HepG2 (cell line): ENCODE measurements at regions not wholly inside any gene's neighbourhood (a gene's known extent, or its start where the extent isn't known, plus 50 kb on each side); places are given as distances from the start of the nearest gene placed in this dataset.

Experiments
- ARNTL ChIP-seq: sonication (generic); formaldehyde crosslinking; IDR thresholded peaks from 2 replicates; pipeline ENCODE4 v1.4.0; 2020; ENCODE audit warnings: mild to moderate bottlenecking, missing genetic modification reagents
- FIP1L1 ChIP-seq: fragments of 200-400 bp; formaldehyde crosslinking; IDR thresholded peaks from 2 replicates; pipeline ENCODE4 v1.6.1; 2018; ENCODE audit warnings: low read depth, mild to moderate bottlenecking, low read length, moderate library complexity, borderline replicate concordance; ENCODE audit not compliant: insufficient read depth
- NFIB ChIP-seq: sonication (generic); formaldehyde crosslinking; IDR thresholded peaks from 2 replicates; pipeline ENCODE4 v1.9.0; 2021; ENCODE audit warnings: missing genetic modification reagents, mild to moderate bottlenecking, borderline replicate concordance
- ZNF20 ChIP-seq: sonication (generic); formaldehyde crosslinking; IDR thresholded peaks from 2 replicates; pipeline ENCODE4 v1.4.0; 2020; ENCODE audit warnings: mild to moderate bottlenecking, moderate library complexity, missing genetic modification reagents
- ZNF615 ChIP-seq: sonication (generic); formaldehyde crosslinking; IDR thresholded peaks from 2 replicates; pipeline ENCODE4 v1.5.0; 2020; ENCODE audit warnings: mild to moderate bottlenecking, missing genetic modification reagents, borderline replicate concordance
- ZNF772 ChIP-seq: sonication (generic); formaldehyde crosslinking; IDR thresholded peaks from 2 replicates; pipeline ENCODE4 v1.5.0; 2020; ENCODE audit warnings: mild to moderate bottlenecking, missing genetic modification reagents
- ZNF781 ChIP-seq: sonication (generic); formaldehyde crosslinking; IDR thresholded peaks from 2 replicates; pipeline ENCODE4 v1.5.1; 2020; ENCODE audit warnings: borderline replicate concordance, mild to moderate bottlenecking, missing genetic modification reagents; ENCODE audit errors: not compliant biosample characterization
- ZSCAN25 ChIP-seq: sonication (generic); formaldehyde crosslinking; IDR thresholded peaks from 2 replicates; pipeline ENCODE4 v1.8.0; 2022; ENCODE audit warnings: mild to moderate bottlenecking, missing genetic modification reagents
- TF ChIP-seq, protein P1 (sequence below): sonication (generic); formaldehyde crosslinking; IDR thresholded peaks from 2 replicates; pipeline ENCODE4 v1.5.1; 2020; ENCODE audit warnings: mild to moderate bottlenecking, missing genetic modification reagents, moderate library complexity
- TF ChIP-seq, protein P2 (sequence below): IDR thresholded peaks from 2 replicates; pipeline ENCODE4 v1.6.1; 2012; ENCODE audit warnings: inconsistent platforms
- TF ChIP-seq, protein P3 (sequence below): IDR thresholded peaks from 2 replicates; pipeline ENCODE4 v1.6.1; 2016; ENCODE audit warnings: missing compliant biosample characterization, missing genetic modification reagents, borderline replicate concordance
- TF ChIP-seq, protein P4 (sequence below): sonication (generic); formaldehyde crosslinking; IDR thresholded peaks from 2 replicates; pipeline ENCODE4 v1.4.0; 2020; ENCODE audit warnings: mild to moderate bottlenecking, missing genetic modification reagents
- TF ChIP-seq, protein P5 (sequence below), 2 experiments: IDR thresholded peaks; 2 replicates each; pipeline ENCODE4 v1.6.1; 2011 to 2012; ENCODE audit warnings: low read length in 2 of 2, borderline replicate concordance in 1 of 2, low read depth in 1 of 2, mild to moderate bottlenecking in 1 of 2, moderate library complexity in 1 of 2
- TF ChIP-seq, protein P6 (sequence below): sonication (generic); formaldehyde crosslinking; IDR thresholded peaks from 2 replicates; pipeline ENCODE4 v1.5.0; 2020; ENCODE audit warnings: missing genetic modification reagents, mild to moderate bottlenecking, borderline replicate concordance
- TF ChIP-seq, protein P7 (sequence below): sonication (generic); formaldehyde crosslinking; IDR thresholded peaks from 2 replicates; pipeline ENCODE4 v1.4.0; 2020; ENCODE audit warnings: mild to moderate bottlenecking, missing genetic modification reagents
- TF ChIP-seq, protein P8 (sequence below): sonication (generic); formaldehyde crosslinking; IDR thresholded peaks from 2 replicates; pipeline ENCODE4 v1.9.0; 2021; ENCODE audit warnings: missing genetic modification reagents, borderline replicate concordance

DNA sequence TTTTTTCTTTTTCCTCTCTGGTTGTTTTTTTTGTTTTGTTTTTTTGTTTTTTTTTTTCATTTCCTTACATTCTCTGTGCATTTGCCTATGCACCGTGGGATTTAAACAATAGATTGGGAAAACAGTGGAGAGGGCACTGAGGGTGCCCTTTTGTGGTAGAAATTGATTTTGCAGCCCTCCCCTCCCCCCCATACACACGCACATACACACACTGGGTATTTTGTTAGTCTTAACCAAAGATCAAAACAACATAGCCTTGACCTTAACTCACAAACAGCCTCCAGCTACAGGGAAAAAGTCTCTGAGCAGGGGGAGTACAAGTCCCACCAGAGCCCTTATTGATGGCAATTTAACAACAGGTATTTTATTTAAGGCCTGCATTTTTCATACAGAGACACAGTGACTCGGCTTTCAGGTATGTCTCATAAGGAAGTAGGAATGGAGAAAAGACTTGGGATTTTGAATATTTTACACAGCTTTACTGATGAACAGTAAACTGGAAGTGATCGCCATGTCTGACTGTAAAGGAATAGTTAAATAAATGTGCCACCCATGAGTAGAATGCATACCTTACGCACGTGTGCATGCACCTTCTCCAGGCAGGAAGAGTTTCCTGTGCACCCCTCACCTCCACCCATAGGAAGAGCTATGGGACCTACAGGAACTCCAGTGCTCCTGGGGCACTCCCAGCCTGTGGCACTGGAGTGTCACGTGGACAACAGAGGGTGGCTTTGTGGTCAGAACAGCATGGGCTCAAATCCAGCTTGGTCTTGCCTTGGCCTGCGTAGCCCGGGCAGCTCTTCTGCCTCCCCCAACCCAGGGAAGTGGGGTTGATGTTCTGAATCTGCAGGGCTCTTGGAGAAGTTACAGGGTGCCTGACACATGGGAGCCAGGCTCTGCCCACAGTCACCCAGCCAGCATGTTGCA is 266.4 kb downstream of the ANAPC1 start (continued):
- TF ChIP-seq, protein P1, sequence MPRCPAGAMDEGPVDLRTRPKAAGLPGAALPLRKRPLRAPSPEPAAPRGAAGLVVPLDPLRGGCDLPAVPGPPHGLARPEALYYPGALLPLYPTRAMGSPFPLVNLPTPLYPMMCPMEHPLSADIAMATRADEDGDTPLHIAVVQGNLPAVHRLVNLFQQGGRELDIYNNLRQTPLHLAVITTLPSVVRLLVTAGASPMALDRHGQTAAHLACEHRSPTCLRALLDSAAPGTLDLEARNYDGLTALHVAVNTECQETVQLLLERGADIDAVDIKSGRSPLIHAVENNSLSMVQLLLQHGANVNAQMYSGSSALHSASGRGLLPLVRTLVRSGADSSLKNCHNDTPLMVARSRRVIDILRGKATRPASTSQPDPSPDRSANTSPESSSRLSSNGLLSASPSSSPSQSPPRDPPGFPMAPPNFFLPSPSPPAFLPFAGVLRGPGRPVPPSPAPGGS = peak; percentile 4; the same call in 1 of the 2 replicates
- TF ChIP-seq, protein P2, sequence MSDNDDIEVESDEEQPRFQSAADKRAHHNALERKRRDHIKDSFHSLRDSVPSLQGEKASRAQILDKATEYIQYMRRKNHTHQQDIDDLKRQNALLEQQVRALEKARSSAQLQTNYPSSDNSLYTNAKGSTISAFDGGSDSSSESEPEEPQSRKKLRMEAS = peak; percentile 71; the same call in 1 of the 2 replicates
- TF ChIP-seq ARNTL (CRISPR knock-in tag) (peak; percentile 15; the same call in 1 of the 2 replicates), FIP1L1 (no peak), NFIB (no peak), ZSCAN25 (no peak; the same call in 1 of the 2 replicates), ZNF772 (CRISPR knock-in tag) (no peak), ZNF20 (CRISPR knock-in tag) (no peak), ZNF615 (no peak), ZNF781 (no peak)
- TF ChIP-seq, protein P3, sequence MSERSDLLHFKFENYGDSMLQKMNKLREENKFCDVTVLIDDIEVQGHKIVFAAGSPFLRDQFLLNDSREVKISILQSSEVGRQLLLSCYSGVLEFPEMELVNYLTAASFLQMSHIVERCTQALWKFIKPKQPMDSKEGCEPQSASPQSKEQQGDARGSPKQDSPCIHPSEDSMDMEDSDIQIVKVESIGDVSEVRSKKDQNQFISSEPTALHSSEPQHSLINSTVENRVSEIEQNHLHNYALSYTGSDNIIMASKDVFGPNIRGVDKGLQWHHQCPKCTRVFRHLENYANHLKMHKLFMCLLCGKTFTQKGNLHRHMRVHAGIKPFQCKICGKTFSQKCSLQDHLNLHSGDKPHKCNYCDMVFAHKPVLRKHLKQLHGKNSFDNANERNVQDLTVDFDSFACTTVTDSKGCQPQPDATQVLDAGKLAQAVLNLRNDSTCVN (CRISPR knock-in tag) = peak; percentile 92; the same call in 1 of the 2 replicates
- TF ChIP-seq, protein P4, sequence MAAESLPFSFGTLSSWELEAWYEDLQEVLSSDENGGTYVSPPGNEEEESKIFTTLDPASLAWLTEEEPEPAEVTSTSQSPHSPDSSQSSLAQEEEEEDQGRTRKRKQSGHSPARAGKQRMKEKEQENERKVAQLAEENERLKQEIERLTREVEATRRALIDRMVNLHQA (CRISPR knock-in tag) = no peak
- TF ChIP-seq, protein P5, sequence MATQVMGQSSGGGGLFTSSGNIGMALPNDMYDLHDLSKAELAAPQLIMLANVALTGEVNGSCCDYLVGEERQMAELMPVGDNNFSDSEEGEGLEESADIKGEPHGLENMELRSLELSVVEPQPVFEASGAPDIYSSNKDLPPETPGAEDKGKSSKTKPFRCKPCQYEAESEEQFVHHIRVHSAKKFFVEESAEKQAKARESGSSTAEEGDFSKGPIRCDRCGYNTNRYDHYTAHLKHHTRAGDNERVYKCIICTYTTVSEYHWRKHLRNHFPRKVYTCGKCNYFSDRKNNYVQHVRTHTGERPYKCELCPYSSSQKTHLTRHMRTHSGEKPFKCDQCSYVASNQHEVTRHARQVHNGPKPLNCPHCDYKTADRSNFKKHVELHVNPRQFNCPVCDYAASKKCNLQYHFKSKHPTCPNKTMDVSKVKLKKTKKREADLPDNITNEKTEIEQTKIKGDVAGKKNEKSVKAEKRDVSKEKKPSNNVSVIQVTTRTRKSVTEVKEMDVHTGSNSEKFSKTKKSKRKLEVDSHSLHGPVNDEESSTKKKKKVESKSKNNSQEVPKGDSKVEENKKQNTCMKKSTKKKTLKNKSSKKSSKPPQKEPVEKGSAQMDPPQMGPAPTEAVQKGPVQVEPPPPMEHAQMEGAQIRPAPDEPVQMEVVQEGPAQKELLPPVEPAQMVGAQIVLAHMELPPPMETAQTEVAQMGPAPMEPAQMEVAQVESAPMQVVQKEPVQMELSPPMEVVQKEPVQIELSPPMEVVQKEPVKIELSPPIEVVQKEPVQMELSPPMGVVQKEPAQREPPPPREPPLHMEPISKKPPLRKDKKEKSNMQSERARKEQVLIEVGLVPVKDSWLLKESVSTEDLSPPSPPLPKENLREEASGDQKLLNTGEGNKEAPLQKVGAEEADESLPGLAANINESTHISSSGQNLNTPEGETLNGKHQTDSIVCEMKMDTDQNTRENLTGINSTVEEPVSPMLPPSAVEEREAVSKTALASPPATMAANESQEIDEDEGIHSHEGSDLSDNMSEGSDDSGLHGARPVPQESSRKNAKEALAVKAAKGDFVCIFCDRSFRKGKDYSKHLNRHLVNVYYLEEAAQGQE (IDR thresholded peaks at IDR 0.05; ENCODE audit: borderline replicate concordance in 1 of 2, low read depth in 1 of 2, low read length in 2 of 2) = peak in 1 of 2 experiments; percentile 34; a peak in 1 of 4 replicates
- TF ChIP-seq, protein P6, sequence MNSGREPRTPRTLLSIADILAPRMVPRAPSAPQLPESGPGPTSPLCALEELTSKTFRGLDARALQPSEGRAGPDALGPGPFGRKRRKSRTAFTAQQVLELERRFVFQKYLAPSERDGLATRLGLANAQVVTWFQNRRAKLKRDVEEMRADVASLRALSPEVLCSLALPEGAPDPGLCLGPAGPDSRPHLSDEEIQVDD (CRISPR knock-in tag) = no peak
- TF ChIP-seq, protein P7, sequence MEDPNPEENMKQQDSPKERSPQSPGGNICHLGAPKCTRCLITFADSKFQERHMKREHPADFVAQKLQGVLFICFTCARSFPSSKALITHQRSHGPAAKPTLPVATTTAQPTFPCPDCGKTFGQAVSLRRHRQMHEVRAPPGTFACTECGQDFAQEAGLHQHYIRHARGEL (CRISPR knock-in tag) = no peak
- TF ChIP-seq, protein P8, sequence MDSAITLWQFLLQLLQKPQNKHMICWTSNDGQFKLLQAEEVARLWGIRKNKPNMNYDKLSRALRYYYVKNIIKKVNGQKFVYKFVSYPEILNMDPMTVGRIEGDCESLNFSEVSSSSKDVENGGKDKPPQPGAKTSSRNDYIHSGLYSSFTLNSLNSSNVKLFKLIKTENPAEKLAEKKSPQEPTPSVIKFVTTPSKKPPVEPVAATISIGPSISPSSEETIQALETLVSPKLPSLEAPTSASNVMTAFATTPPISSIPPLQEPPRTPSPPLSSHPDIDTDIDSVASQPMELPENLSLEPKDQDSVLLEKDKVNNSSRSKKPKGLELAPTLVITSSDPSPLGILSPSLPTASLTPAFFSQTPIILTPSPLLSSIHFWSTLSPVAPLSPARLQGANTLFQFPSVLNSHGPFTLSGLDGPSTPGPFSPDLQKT (CRISPR knock-in tag) = no peak
